Right hindlimb (tissue), 1 donor: ENCODE measurements at regions not wholly inside any gene's neighbourhood (a gene's known extent, or its start where the extent isn't known, plus 50 kb on each side); places are given as distances from the start of the nearest gene placed in this dataset.
"Not testable (repeated sequence)": the region's sequence is repeated elsewhere in the genome, so short reads cannot be mapped to it uniquely, and the experiment has no call there.

Experiments used
- DNase-seq: peaks from one replicate; pipeline ENCODE4 v3.0.0-alpha.2; 2018

- DNase-seq, result peak; percentile 13
Observed at GRCh38 chr10:42177793-42178689, 460.3 kb downstream of the ZNF33B start.

- no peak for DNase-seq
Observed at GRCh38 chr10:42177077-42177792, 461.1 kb downstream of the ZNF33B start.

- no peak for DNase-seq
Observed at GRCh38 chr10:42150428-42151061, 487.8 kb downstream of the ZNF33B start.

DNA sequence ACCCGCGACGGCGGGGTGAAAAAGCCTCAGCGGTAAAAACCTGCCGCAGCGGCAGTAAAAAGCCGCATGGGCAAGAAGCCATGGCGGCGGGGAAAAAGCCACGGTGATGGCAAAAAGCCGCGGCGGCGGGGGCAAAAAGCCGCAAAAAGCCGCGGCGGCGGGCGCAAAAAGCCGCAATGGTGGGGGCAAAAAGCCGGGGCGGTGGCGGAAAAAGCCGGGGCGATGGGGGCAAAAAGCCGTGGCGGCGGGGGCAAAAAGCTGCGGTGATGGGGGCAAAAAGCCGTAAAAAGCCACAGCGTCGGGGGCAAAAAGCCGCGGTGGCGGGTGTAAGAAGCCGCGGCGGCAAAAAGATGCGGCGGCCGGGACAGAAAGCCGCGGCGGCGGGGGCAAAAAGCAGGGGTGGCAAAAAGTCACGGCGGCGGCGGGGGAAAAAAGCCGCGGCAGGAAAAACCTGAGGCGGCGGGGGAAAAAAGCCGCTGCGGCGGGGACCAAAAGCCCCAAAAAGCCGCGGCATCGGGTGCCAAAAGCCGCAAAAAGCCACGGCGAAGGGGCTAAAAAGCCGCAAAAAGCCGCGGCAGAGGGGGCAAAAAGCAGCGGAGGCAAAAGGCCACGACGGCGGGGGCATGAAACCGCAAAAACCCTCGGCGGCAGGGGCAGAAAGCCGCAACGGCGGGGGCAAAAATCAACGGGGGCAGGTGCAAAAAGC is 488.5 kb downstream of the ZNF33B start:
- DNase-seq, result no peak

DNA sequence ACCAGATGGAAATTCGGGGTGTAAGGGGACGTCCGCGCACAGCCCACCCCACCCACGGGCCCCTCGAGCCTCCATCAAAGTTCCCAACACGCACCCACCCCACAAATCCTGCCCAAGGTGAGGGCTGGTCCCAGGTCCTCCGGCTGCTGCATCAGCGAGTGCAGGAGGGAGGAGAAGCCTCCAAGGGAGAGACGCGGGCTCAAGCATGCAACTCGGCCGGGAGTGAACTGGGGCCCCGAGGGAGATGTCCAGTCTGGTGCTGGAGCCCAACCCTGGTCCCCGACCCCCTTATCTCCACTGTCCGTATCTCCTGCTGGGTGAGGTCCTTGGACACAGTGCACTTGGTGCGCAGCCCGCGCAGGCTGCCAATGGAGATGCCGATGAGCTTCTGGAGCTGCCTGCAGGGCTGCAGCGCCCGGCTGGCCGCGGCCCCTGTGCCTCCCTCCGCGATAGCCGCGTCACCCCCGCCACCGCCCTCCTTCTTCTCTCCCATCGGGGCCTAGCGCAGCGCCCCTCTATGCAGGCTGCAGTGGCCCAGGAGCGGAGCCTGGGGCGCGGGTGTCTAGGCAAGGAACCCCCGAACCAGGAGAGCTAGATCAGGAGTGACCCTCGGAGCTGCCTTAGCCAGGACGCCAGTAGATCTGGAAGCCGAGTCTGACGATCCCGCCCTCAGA is 489.2 kb downstream of the ZNF33B start:
- DNase-seq, result peak; percentile 18

DNA sequence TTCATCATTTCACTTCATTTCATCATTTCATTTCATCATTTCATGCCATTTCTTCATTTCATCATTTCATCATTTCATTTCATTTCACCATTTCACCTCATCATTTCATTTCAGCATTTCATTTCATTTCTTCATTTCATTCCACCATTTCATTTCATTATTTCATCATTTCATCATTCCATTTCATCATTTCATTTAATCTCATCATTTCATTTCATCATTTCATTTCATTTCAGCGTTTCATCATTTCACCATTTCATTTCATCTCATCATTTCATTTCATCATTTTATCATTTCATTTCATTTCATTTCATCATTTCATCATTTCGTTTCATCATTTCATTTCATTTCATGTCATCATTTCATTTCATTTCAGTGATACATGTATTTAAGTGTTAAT is 492.2 kb downstream of the ZNF33B start:
- not testable (repeated sequence) for DNase-seq

- not testable (repeated sequence) for DNase-seq
Observed at GRCh38 chr10:42138023-42138422, 500.3 kb downstream of the ZNF33B start.

DNA sequence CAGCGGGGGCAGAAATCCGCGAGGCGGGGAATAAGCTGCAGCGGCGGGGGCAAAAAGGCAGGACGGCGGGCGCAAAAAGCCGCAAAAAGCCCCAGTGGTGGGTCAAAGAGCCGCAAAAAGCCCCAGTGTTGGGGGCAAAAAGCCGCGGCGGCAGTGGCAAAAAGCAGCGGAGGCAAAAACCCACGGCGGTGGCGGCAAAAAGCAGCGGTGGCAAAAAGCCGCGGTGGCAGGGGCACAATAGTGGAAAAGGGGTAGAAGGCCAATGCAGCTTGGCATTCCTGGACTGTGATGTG is 525.3 kb downstream of the ZNF33B start:
- no peak for DNase-seq

DNA sequence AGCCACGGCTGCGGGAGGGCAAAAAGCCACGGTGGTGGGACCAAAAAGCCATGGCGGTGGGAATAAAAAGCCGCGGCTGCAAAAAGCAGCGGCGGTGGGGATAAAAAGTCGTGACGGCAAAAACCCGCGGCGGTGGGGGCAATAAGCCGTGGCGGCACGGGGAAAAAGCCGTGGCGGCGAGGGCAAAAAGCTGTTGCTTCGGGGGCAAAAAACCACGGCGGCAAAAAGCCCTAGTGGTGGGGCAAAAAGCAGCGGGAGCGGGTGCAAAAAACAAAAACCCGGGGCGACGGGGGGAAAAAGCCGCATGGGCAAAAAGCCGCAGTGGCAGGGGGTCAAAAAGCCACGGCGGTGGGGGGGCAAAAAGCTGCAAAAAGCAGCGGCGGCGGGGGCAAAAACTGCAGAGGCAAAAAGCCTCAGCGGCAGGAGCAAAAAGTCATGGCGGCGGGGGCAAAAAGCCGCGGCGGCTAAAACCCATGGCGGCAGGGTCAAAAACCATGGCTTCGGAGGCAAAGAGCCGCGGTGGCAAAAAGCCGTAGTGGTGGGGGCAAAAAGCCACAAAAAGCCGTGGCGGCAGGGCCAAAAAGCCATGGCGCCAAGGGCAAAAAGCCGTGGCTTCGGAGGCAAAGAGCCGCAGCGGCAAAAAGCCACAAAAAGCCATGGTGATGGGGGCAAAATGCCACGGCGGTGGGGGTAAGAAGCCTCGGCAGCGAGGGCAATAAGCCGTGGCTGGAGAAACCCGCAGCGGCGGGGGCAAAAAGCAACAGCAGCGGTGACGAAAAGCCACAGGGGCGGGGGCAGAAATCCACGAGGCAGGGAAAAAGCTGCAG is 525.8 kb downstream of the ZNF33B start:
- no peak for DNase-seq

- DNase-seq, result no peak
Observed at GRCh38 chr10:42111661-42112330, 526.6 kb downstream of the ZNF33B start.

- DNase-seq, result no peak
Observed at GRCh38 chr10:42111076-42111475, 527.3 kb downstream of the ZNF33B start.
